ENCODE measurements at regions not wholly inside any gene's neighbourhood (a gene's known extent, or its start where the extent isn't known, plus 50 kb on each side); places are given as distances from the start of the nearest gene placed in this dataset.

DNA sequence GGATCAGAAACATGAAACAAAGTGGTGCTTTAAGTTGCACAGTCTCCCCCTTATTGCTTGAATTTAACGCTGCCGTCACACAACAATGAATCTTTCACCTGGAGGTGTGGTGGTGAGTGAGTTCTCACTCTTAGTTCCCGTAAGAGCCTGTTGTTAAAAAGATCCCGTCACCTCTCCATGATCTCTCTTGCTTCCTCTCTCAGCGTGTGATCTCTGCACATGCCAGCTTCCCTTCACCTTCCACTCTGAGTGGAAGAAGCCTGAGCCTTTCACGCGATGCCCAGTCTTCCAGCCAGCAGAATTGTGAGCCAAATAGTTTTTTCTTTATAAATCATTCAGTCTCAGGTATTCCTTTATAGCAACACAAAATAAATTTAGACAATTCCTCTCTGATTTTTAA lies 136.7 kb upstream of the CHL1 start:
- H3K79me2 ChIP-seq (ENCODE audit: control insufficient read depth, insufficient read depth, low read length) = no peaks in the 10 kb centered on the region

DNA sequence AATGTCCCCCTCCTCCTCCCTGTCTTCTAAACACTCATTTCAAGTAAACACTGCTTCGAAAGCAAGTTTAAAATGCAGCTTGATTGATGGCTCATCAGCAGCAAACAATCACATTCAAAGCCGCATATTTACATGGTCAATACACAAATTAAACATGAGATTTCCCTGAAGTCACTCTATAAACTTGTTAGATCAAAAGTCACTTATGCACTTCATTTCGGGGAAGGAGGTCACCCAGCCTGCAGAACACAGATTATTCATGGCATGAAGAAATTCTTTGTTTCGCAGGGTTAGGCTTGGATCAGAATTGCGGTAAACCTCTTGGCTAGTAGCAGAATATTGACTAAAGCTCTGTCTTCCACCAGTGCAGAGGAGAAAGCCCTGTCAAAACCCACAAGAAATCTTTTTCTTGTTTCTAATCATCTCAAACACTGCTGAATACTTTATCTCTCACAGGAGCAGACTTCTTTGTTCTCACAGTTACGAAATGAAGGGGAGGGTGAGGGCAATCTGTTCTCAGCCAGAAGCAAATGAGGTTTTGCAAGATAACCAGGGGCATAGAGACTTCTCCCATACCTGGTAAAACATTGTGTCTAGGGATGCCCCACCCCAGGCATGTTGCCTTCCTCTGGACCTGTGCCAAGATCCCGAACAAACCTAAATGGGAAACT lies 133.3 kb upstream of the CHL1 start:
- DNase-seq (no peak), ATAC-seq (ENCODE audit: low read depth) (no peak)
- Histone ChIP-seq H3K4me3 (ENCODE audit: control extremely low read depth in 1 of 5, extremely low read depth in 1 of 5, insufficient read depth in 1 of 5, low read depth in 2 of 5, low read length in 4 of 5) (no peak overlapping the region), H3K36me3 (replicated peaks in 1 of 2; ENCODE audit: control extremely low read depth in 1 of 2, control insufficient read depth in 1 of 2, extremely low read depth in 1 of 2, insufficient read depth in 2 of 2, low read length in 1 of 2) (no peaks in the 10 kb centered on the region), H3K9me3 (ENCODE audit: control extremely low read depth in 1 of 3, control insufficient read depth in 2 of 3, insufficient read depth in 1 of 3, low read length in 2 of 3) (no peaks in the 10 kb centered on the region), H3K27me3 (replicated peaks in 1 of 4; ENCODE audit: control extremely low read depth in 1 of 4, control insufficient read depth in 3 of 4, insufficient read depth in 4 of 4, low read length in 3 of 4) (no peaks in the 10 kb centered on the region), H2AFZ (ENCODE audit: insufficient read depth, low read depth, low read length, poor library complexity, severe bottlenecking) (no peak overlapping the region), H3K4me2 (replicated peaks; ENCODE audit: low read depth, low read length, poor library complexity, severe bottlenecking) (no peak overlapping the region), H3K79me2 (ENCODE audit: control insufficient read depth, insufficient read depth, low read length) (no peaks in the 10 kb centered on the region), H4K20me1 (ENCODE audit: control insufficient read depth, insufficient read depth, low read length, poor library complexity, severe bottlenecking) (no peaks in the 10 kb centered on the region), H3K27ac (ENCODE audit: low read length in 2 of 2) (no peak overlapping the region), H3K4me1 (ENCODE audit: control insufficient read depth in 2 of 2, insufficient read depth in 2 of 2, low read length in 2 of 2) (no peaks in the 10 kb centered on the region), H3K9ac (ENCODE audit: low read length) (no peak overlapping the region)
- no peaks in the 10 kb centered on the region for H3K4me1 Mint-ChIP-seq
- POLR2A ChIA-PET = no interaction called here
- CTCF ChIA-PET = no interaction called here
- H3K27ac Mint-ChIP-seq = no peak overlapping the region
- no peaks in the 10 kb centered on the region for H3K9me3 Mint-ChIP-seq (ENCODE audit: insufficient read depth)
- peaks cover 20% of the 10 kb centered on the region for H3K27me3 Mint-ChIP-seq
- intact Hi-C loops (cut with micrococcal nuclease) = no loop called here
- 91% methylated on average over 2 of the region's 7 CpGs for WGBS (ENCODE audit: insufficient coverage)
- TF ChIP-seq, protein P1, sequence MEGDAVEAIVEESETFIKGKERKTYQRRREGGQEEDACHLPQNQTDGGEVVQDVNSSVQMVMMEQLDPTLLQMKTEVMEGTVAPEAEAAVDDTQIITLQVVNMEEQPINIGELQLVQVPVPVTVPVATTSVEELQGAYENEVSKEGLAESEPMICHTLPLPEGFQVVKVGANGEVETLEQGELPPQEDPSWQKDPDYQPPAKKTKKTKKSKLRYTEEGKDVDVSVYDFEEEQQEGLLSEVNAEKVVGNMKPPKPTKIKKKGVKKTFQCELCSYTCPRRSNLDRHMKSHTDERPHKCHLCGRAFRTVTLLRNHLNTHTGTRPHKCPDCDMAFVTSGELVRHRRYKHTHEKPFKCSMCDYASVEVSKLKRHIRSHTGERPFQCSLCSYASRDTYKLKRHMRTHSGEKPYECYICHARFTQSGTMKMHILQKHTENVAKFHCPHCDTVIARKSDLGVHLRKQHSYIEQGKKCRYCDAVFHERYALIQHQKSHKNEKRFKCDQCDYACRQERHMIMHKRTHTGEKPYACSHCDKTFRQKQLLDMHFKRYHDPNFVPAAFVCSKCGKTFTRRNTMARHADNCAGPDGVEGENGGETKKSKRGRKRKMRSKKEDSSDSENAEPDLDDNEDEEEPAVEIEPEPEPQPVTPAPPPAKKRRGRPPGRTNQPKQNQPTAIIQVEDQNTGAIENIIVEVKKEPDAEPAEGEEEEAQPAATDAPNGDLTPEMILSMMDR (IDR thresholded peaks at IDR 0.05) = no peak
- TF ChIP-seq EZH2 (IDR thresholded peaks at IDR 0.05; ENCODE audit: borderline replicate concordance, insufficient read depth, low read depth, low read length, poor library complexity, severe bottlenecking) = no peak
- H3K4me3 Mint-ChIP-seq = no peak overlapping the region

More for the DNA sequence above, 136.7 kb upstream of the CHL1 start:
- Histone ChIP-seq H3K27me3 (replicated peaks in 1 of 4; ENCODE audit: control extremely low read depth in 1 of 4, control insufficient read depth in 3 of 4, insufficient read depth in 4 of 4, low read length in 3 of 4) (no peaks in the 10 kb centered on the region), H3K4me2 (replicated peaks; ENCODE audit: low read depth, low read length, poor library complexity, severe bottlenecking) (no peak overlapping the region), H4K20me1 (ENCODE audit: control insufficient read depth, insufficient read depth, low read length, poor library complexity, severe bottlenecking) (no peaks in the 10 kb centered on the region), H3K27ac (ENCODE audit: low read length in 2 of 2) (no peak overlapping the region), H3K4me3 (ENCODE audit: control extremely low read depth in 1 of 5, extremely low read depth in 1 of 5, insufficient read depth in 1 of 5, low read depth in 2 of 5, low read length in 4 of 5) (no peak overlapping the region), H3K9me3 (ENCODE audit: control extremely low read depth in 1 of 3, control insufficient read depth in 2 of 3, insufficient read depth in 1 of 3, low read length in 2 of 3) (no peaks in the 10 kb centered on the region), H3K9ac (ENCODE audit: low read length) (no peak overlapping the region), H3K36me3 (replicated peaks in 1 of 2; ENCODE audit: control extremely low read depth in 1 of 2, control insufficient read depth in 1 of 2, extremely low read depth in 1 of 2, insufficient read depth in 2 of 2, low read length in 1 of 2) (no peaks in the 10 kb centered on the region), H3K4me1 (ENCODE audit: control insufficient read depth in 2 of 2, insufficient read depth in 2 of 2, low read length in 2 of 2) (no peaks in the 10 kb centered on the region), H2AFZ (ENCODE audit: insufficient read depth, low read depth, low read length, poor library complexity, severe bottlenecking) (no peak overlapping the region)
- intact Hi-C loops (cut with micrococcal nuclease) = no loop called here
- Mint-ChIP-seq H3K4me3 (no peak overlapping the region), H3K4me1 (no peaks in the 10 kb centered on the region), H3K27me3 (peaks cover 13% of the 10 kb centered on the region), H3K27ac (no peak overlapping the region), H3K9me3 (ENCODE audit: insufficient read depth) (no peaks in the 10 kb centered on the region)
- DNase-seq (no peak), ATAC-seq (ENCODE audit: low read depth) (no peak)
- ChIA-PET POLR2A (no interaction called here), CTCF (interaction anchor here (1.1 kb wide), 1 partner anchor 297 kb away, joined by 3 read pairs; no protein-coding TSS in a partner anchor)
- TF ChIP-seq, protein P1 (IDR thresholded peaks at IDR 0.05) = no peak
- no peak for TF ChIP-seq EZH2 (IDR thresholded peaks at IDR 0.05; ENCODE audit: borderline replicate concordance, insufficient read depth, low read depth, low read length, poor library complexity, severe bottlenecking)
- 71% methylated on average over 3 of the region's 7 CpGs for WGBS (ENCODE audit: insufficient coverage)

Data from B cell (primary cell).